A673 (cell line): ENCODE measurements at regions not wholly inside any gene's neighbourhood (a gene's known extent, or its start where the extent isn't known, plus 50 kb on each side); places are given as distances from the start of the nearest gene placed in this dataset.

Experiments
- CTCF ChIP-seq: fragments of 300-800, 200-600 bp; sonication (generic); conservative IDR thresholded peaks from 2 replicates; pipeline ENCODE4 v1.5.1; 2017; ENCODE audit warnings: low read depth, mild to moderate bottlenecking, antibody characterized with exemption, low read length, moderate library complexity, mixed read lengths
- EZH2 ChIP-seq: fragments of 200-600 bp; sonication (generic); IDR thresholded peaks from 2 replicates; pipeline ENCODE4 v1.6.1; 2017; ENCODE audit warnings: borderline replicate concordance, low read depth, mild to moderate bottlenecking, mixed read lengths, antibody characterized with exemption, low read length; ENCODE audit not compliant: poor library complexity, severe bottlenecking

DNA sequence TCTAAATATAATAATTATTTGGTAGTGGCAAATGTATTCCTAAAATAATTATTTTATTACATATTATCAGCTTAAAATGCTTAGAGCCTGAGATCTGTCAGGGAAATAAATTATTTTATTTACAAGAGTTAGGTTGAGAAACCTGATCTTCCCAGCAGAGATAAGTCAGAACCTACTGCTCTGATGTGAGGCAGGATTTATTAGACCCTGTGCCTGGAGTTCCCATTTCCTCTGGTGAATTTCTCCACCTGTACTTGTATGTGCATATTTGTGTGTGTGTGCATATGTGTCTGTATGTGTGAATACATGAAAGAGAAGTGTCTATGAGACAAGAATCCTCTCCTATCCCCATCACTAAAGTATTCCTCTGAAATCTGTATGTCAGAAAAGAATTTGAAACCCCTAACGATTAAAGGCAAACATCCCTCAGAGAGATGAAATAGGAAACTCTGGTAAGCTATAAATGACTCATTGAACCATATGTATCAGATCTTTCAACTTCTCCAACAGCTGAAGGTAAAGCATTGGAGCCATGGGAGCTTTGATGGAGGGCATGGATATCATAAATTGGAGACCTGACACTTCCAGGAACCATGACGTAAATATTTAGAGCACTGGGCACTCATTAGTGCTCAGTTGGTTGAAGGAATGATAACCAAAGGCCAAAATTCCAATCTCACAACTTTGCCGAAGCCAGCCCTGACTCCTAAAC is 190.9 kb downstream of the XPNPEP1 start:
- TF ChIP-seq CTCF = no peak
- TF ChIP-seq EZH2 = no peak
